NB4 (cell line): ENCODE measurements at regions not wholly inside any gene's neighbourhood (a gene's known extent, or its start where the extent isn't known, plus 50 kb on each side); places are given as distances from the start of the nearest gene placed in this dataset.

Source experiments
- CTCF ChIP-seq: IDR thresholded peaks from one replicate; pipeline ENCODE4 v1.5.1; 2012; ENCODE audit warnings: low read depth, low read length
- MAX ChIP-seq: IDR thresholded peaks from 2 replicates; pipeline ENCODE4 v1.6.1; 2011; ENCODE audit warnings: low read depth, low read length
- MYC ChIP-seq: IDR thresholded peaks from 2 replicates; pipeline ENCODE4 v1.6.1; 2011; ENCODE audit warnings: low read depth, low read length
- POLR2A ChIP-seq: IDR thresholded peaks from 2 replicates; pipeline ENCODE4 v1.6.1; 2011; ENCODE audit warnings: mild to moderate bottlenecking; ENCODE audit not compliant: insufficient read length; ENCODE audit errors: extremely low read depth

DNA sequence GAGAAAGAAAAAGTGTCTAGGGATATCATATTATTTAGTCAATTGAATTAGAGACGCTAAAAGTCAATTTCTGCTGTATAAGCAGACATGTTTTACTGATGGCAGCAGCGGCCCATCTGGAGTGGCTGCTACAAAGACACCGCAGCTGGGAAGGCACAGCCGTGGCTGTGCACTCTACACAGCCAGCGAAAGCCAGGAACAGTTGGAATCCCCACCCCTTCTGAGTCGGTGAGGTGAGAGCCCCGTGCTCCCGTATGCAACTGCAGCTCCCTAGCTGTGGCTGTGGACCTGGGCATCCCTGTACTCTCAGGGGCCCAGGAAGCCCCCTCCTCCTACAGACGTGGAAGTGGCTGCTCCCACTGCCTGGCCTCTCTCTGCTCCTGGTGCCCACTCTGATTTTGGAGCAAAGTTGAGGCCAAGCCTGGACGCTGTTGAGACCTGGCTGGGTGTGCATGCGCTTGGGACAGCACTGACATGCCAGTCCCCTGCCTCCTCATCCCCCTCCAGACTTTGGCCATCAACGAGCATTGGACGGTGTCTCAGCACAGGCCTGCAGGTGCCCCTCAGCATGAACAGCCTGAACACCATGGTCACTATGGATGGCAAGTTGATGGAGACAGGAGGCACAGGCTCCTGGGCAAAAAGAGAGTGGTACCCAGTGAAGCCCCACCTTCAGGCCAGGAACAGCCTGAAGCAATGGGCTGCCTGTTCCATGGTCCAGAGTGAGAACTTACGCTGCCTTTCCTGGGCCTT, 944.0 kb upstream of the MIR17HG start:
- TF ChIP-seq CTCF (no peak), POLR2A (no peak), MAX (no peak), MYC (no peak)
